ENCODE measurements at regions not wholly inside any gene's neighbourhood (a gene's known extent, or its start where the extent isn't known, plus 50 kb on each side); places are given as distances from the start of the nearest gene placed in this dataset.

DNA sequence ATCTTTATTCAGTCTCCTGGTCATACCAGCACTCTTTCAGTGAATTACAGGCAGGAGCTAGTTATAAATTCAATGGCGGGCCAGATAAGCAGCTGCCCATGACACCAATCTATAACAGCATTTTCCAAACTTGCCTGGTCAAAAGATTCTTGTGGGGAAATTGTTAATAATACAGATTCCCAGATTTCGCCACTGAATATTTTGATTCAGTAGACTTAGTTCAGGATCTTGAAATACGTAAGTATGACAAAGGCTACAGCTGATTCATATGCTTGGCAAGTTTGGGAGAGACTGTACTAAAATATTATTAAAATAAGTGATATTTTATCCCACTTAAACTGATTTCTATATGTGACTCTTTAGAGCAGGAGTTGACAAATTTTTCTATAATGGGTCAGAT, 119.3 kb downstream of the TMCO5A start:
- H3K4me3 ChIP-seq (ENCODE audit: low read depth in 2 of 2, low read length in 1 of 2) = no peak overlapping the region
- no peak overlapping the region for H3K4me2 ChIP-seq
- no peaks in the 10 kb centered on the region for H3K27me3 ChIP-seq (ENCODE audit: insufficient read depth)
- H3K79me2 ChIP-seq (ENCODE audit: insufficient read depth) = no peaks in the 10 kb centered on the region
- no peaks in the 10 kb centered on the region for H4K20me1 ChIP-seq (ENCODE audit: insufficient read depth)
- H3K27ac ChIP-seq (ENCODE audit: low read depth in 2 of 2, low read length in 1 of 2) = no peak overlapping the region
- peaks cover 4% of the 10 kb centered on the region for H3F3A ChIP-seq (replicated peaks; ENCODE audit: insufficient read depth)
- no peak overlapping the region for H3K9ac ChIP-seq
- no peak for TF ChIP-seq GATA2 (CRISPR knock-in tag; IDR thresholded peaks at IDR 0.05)
- TF ChIP-seq, protein P1, sequence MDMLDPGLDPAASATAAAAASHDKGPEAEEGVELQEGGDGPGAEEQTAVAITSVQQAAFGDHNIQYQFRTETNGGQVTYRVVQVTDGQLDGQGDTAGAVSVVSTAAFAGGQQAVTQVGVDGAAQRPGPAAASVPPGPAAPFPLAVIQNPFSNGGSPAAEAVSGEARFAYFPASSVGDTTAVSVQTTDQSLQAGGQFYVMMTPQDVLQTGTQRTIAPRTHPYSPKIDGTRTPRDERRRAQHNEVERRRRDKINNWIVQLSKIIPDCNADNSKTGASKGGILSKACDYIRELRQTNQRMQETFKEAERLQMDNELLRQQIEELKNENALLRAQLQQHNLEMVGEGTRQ (IDR thresholded peaks at IDR 0.05; ENCODE audit: borderline replicate concordance, low read depth, low read length) = no peak
- no peak for TF ChIP-seq EZH2phosphoT487 (IDR thresholded peaks at IDR 0.05; ENCODE audit: borderline replicate concordance, low read depth)
- TF ChIP-seq, protein P2, sequence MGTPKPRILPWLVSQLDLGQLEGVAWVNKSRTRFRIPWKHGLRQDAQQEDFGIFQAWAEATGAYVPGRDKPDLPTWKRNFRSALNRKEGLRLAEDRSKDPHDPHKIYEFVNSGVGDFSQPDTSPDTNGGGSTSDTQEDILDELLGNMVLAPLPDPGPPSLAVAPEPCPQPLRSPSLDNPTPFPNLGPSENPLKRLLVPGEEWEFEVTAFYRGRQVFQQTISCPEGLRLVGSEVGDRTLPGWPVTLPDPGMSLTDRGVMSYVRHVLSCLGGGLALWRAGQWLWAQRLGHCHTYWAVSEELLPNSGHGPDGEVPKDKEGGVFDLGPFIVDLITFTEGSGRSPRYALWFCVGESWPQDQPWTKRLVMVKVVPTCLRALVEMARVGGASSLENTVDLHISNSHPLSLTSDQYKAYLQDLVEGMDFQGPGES (IDR thresholded peaks at IDR 0.05; ENCODE audit: low read depth, low read length) = no peak
- TF ChIP-seq, protein P3, sequence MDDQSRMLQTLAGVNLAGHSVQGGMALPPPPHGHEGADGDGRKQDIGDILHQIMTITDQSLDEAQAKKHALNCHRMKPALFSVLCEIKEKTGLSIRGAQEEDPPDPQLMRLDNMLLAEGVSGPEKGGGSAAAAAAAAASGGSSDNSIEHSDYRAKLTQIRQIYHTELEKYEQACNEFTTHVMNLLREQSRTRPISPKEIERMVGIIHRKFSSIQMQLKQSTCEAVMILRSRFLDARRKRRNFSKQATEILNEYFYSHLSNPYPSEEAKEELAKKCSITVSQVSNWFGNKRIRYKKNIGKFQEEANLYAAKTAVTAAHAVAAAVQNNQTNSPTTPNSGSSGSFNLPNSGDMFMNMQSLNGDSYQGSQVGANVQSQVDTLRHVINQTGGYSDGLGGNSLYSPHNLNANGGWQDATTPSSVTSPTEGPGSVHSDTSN (IDR thresholded peaks at IDR 0.05) = no peak
- no peak for TF ChIP-seq SIN3A (IDR thresholded peaks at IDR 0.05; ENCODE audit: borderline replicate concordance, low read depth, low read length)
- no peak for TF ChIP-seq EP300 (IDR thresholded peaks at IDR 0.05; ENCODE audit: borderline replicate concordance in 1 of 2, low read depth in 1 of 2, low read length in 1 of 2)
- TF ChIP-seq, protein P4, sequence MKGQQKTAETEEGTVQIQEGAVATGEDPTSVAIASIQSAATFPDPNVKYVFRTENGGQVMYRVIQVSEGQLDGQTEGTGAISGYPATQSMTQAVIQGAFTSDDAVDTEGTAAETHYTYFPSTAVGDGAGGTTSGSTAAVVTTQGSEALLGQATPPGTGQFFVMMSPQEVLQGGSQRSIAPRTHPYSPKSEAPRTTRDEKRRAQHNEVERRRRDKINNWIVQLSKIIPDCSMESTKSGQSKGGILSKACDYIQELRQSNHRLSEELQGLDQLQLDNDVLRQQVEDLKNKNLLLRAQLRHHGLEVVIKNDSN (IDR thresholded peaks at IDR 0.05; ENCODE audit: borderline replicate concordance, low read depth) = no peak
- no peak for TF ChIP-seq GABPA (IDR thresholded peaks at IDR 0.05; ENCODE audit: low read depth)
- TF ChIP-seq NRF1 (IDR thresholded peaks at IDR 0.05; ENCODE audit: low read depth, low read length) = no peak
- no peak for TF ChIP-seq FOXM1 (IDR thresholded peaks at IDR 0.05; ENCODE audit: low read depth)
- TF ChIP-seq TCF12 (IDR thresholded peaks at IDR 0.05) = no peak
- TF ChIP-seq, protein P5, sequence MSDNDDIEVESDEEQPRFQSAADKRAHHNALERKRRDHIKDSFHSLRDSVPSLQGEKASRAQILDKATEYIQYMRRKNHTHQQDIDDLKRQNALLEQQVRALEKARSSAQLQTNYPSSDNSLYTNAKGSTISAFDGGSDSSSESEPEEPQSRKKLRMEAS (IDR thresholded peaks at IDR 0.05; ENCODE audit: low read depth) = no peak
- TF ChIP-seq TEAD4 (IDR thresholded peaks at IDR 0.05; ENCODE audit: borderline replicate concordance, insufficient read depth) = no peak
- TF ChIP-seq RFX5 (IDR thresholded peaks at IDR 0.05; ENCODE audit: low read length) = no peak
- no peak for TF ChIP-seq TAF1 (IDR thresholded peaks at IDR 0.05; ENCODE audit: borderline replicate concordance, low read depth, low read length)
- no peak for TF ChIP-seq MEF2A (IDR thresholded peaks at IDR 0.05; ENCODE audit: borderline replicate concordance, low read depth)
- TF ChIP-seq RXRA (IDR thresholded peaks at IDR 0.05; ENCODE audit: borderline replicate concordance, low read depth) = no peak
- DNase-seq = no peak
- H2AFZ ChIP-seq (ENCODE audit: low read depth) = no peak overlapping the region
- ChIA-PET CTCF (no interaction called here), POLR2A (no interaction called here)
- peaks cover 0 to 13% of the 10 kb centered on the region in 2 experiments; a peak in 2 of 4 replicates for H3K4me1 ChIP-seq (ENCODE audit: control insufficient read depth in 1 of 2, insufficient read depth in 2 of 2, low read depth in 1 of 2, low read length in 1 of 2)
- WGBS (ENCODE audit: low lambda C conversion rate) = 94% methylated on average over 3 of the region's 3 CpGs
- H3K36me3 ChIP-seq (replicated peaks in 1 of 2; ENCODE audit: control insufficient read depth in 1 of 2, insufficient read depth in 2 of 2, low read length in 1 of 2) = no peaks in the 10 kb centered on the region
- no peaks in the 10 kb centered on the region for H3K9me3 ChIP-seq
- no peaks in the 10 kb centered on the region for H3K9me2 ChIP-seq

Data from SK-N-SH (cell line).